GM18951 (cell line): ENCODE measurements at regions not wholly inside any gene's neighbourhood (a gene's known extent, or its start where the extent isn't known, plus 50 kb on each side); places are given as distances from the start of the nearest gene placed in this dataset.
"Not testable (repeated sequence)": the region's sequence is repeated elsewhere in the genome, so short reads cannot be mapped to it uniquely, and the experiment has no call there.

Source experiments
- POLR2A ChIP-seq: IDR thresholded peaks from 4 replicates; pipeline ENCODE4 v1.6.1; 2011; ENCODE audit warnings: mild to moderate bottlenecking; ENCODE audit not compliant: insufficient read length, insufficient read depth; ENCODE audit errors: extremely low read depth
- in situ Hi-C: fragments of 300-500 bp; cut with MboI; formaldehyde crosslinking; loops from one replicate; pipeline ENCODE4 v1.12.0; 2022; ENCODE audit warnings: low sequenced_read_pairs, mixed read lengths, inconsistent platforms; ENCODE audit not compliant: unreplicated experiment

- in situ Hi-C loops, result no loop called here
- TF ChIP-seq POLR2A, result no peak
Measured at GRCh38 chr3:39558775-39559306, 91.4 kb downstream of the MOBP start.

GRCh38 chr3:39559543-39559942 is 92.1 kb downstream of the MOBP start:
- in situ Hi-C loops, result no loop called here
- no peak for TF ChIP-seq POLR2A

GRCh38 chr3:39568508-39568907 is 101.0 kb downstream of the MOBP start:
- in situ Hi-C loops, result no loop called here

GRCh38 chr3:39569095-39569494 is 101.6 kb downstream of the MOBP start:
- TF ChIP-seq POLR2A, result no peak
- in situ Hi-C loops, result no loop called here

More at GRCh38 chr3:39568508-39568907, 101.0 kb downstream of the MOBP start:
- no peak for TF ChIP-seq POLR2A

- in situ Hi-C loops, result no loop called here
Measured at GRCh38 chr3:39573392-39573791, 105.9 kb downstream of the MOBP start.

GRCh38 chr3:39577541-39577940 is 110.1 kb downstream of the MOBP start:
- in situ Hi-C loops, result no loop called here
- no peak for TF ChIP-seq POLR2A

More at GRCh38 chr3:39573392-39573791, 105.9 kb downstream of the MOBP start:
- TF ChIP-seq POLR2A, result no peak

GRCh38 chr3:39586215-39586614 is 118.7 kb downstream of the MOBP start:
- in situ Hi-C loops, result not testable (repeated sequence)

- in situ Hi-C loops, result no loop called here
- TF ChIP-seq POLR2A, result no peak
Measured at GRCh38 chr3:39587113-39587512, 119.6 kb downstream of the MOBP start.

GRCh38 chr3:39590806-39591205 is 123.3 kb downstream of the MOBP start:
- TF ChIP-seq POLR2A, result no peak
- in situ Hi-C loops, result no loop called here

- no peak for TF ChIP-seq POLR2A
- in situ Hi-C loops, result no loop called here
Measured at GRCh38 chr3:39592311-39593050, 125.0 kb downstream of the MOBP start.

GRCh38 chr3:39593341-39593740 is 125.9 kb downstream of the MOBP start:
- in situ Hi-C loops, result no loop called here
- no peak for TF ChIP-seq POLR2A

- no peak for TF ChIP-seq POLR2A
- in situ Hi-C loops, result no loop called here
Measured at GRCh38 chr3:39601241-39601640, 133.8 kb downstream of the MOBP start.

GRCh38 chr3:39605837-39606236 is 138.4 kb downstream of the MOBP start:
- no peak for TF ChIP-seq POLR2A
- in situ Hi-C loops, result no loop called here

GRCh38 chr3:39626198-39626597 is 158.7 kb downstream of the MOBP start:
- TF ChIP-seq POLR2A, result no peak
- in situ Hi-C loops, result no loop called here
